HEK293T (cell line): ENCODE measurements at regions not wholly inside any gene's neighbourhood (a gene's known extent, or its start where the extent isn't known, plus 50 kb on each side); places are given as distances from the start of the nearest gene placed in this dataset.

Experiments used
- ARNT ChIP-seq: fragments of 450-650 bp; IDR thresholded peaks from 2 replicates; pipeline ENCODE4 v1.6.1; 2017; ENCODE audit warnings: mild to moderate bottlenecking
- BHLHE40 ChIP-seq: fragments of 450-650 bp; IDR thresholded peaks from 2 replicates; pipeline ENCODE4 v1.6.1; 2016; ENCODE audit warnings: mild to moderate bottlenecking, moderate library complexity, borderline replicate concordance
- CTBP1 ChIP-seq: fragments of 450-650 bp; IDR thresholded peaks from 2 replicates; pipeline ENCODE4 v1.6.1; 2016; ENCODE audit warnings: borderline replicate concordance
- FOXA1 ChIP-seq: fragments of 450-650 bp; IDR thresholded peaks from 2 replicates; pipeline ENCODE4 v1.6.1; 2016; ENCODE audit warnings: mild to moderate bottlenecking
- FOXK2 ChIP-seq: fragments of 450-650 bp; IDR thresholded peaks from 2 replicates; pipeline ENCODE4 v1.6.1; 2016; ENCODE audit warnings: mild to moderate bottlenecking
- FOXM1 ChIP-seq: fragments of 450-650 bp; IDR thresholded peaks from 2 replicates; pipeline ENCODE4 v1.6.1; 2017; ENCODE audit warnings: mild to moderate bottlenecking, borderline replicate concordance
- HDGF ChIP-seq: fragments of 450-650 bp; IDR thresholded peaks from 2 replicates; pipeline ENCODE4 v1.6.1; 2017; ENCODE audit warnings: antibody characterized with exemption, borderline replicate concordance
- SP1 ChIP-seq: fragments of 450-650 bp; IDR thresholded peaks from 2 replicates; pipeline ENCODE4 v1.6.1; 2017
- SUZ12 ChIP-seq: fragments of 450-650 bp; IDR thresholded peaks from 2 replicates; pipeline ENCODE4 v1.6.1; 2016; ENCODE audit warnings: mild to moderate bottlenecking
- ZNF384 ChIP-seq: fragments of 450-650 bp; IDR thresholded peaks from 2 replicates; pipeline ENCODE4 v1.6.1; 2016

DNA sequence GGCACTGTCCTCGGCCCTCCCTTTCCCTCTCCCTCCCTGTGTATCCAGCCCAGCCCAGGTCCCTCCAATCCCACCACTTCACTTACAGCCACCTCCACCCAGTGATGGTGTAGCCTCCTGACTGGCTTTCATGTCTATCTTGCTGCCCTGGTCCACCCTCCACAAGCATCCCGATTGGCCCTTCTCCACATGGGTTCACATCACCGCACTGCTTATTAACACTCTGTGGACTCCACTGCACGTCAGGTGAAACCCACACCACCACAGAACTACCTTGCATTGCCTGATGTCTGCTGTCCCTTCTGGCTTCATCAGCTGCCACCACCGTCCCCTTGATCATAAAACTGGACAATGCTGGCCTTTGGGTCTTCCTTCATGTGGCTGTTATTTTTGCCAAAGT is 220.4 kb upstream of the ARID1B start:
- TF ChIP-seq SUZ12 = no peak
- TF ChIP-seq SP1 = no peak
- no peak for TF ChIP-seq FOXK2
- TF ChIP-seq ZNF384 = no peak
- no peak for TF ChIP-seq CTBP1
- TF ChIP-seq BHLHE40 = no peak
- TF ChIP-seq ARNT = no peak
- TF ChIP-seq FOXA1 = no peak
- TF ChIP-seq HDGF = no peak
- TF ChIP-seq FOXM1 = no peak
